Activated CD4-positive, alpha-beta memory T cell treated with anti-CD3 and anti-CD28 coated beads for 36 hours (primary cell): ENCODE measurements at regions not wholly inside any gene's neighbourhood (a gene's known extent, or its start where the extent isn't known, plus 50 kb on each side); places are given as distances from the start of the nearest gene placed in this dataset.

Experiments used
- CTCF ChIA-PET: fragments of 350-600 bp; sonication (Branson Sonifier 250); formaldehyde crosslinking; loops from one replicate; lab custom pipeline; 2021; ENCODE audit warnings: antibody characterized with exemption, inconsistent platforms; lab: Charles Lee
- POLR2A ChIA-PET: fragments of 350-600 bp; sonication (Branson Sonifier 250); formaldehyde crosslinking; loops from one replicate; lab custom pipeline; 2021; ENCODE audit warnings: antibody characterized with exemption; lab: Charles Lee
- DNase-seq: peaks from one replicate; pipeline ENCODE4 v3.0.0-alpha.2; 2020
- H3K27ac Mint-ChIP-seq: one replicate; pipeline ENCODE4 v1.8.0; 2021; ENCODE audit warnings: mixed read lengths
- H3K27me3 Mint-ChIP-seq: one replicate; pipeline ENCODE4 v1.8.0; 2021; ENCODE audit warnings: mixed read lengths
- H3K36me3 Mint-ChIP-seq: one replicate; pipeline ENCODE4 v1.8.0; 2021; ENCODE audit warnings: mixed read lengths
- H3K4me1 Mint-ChIP-seq: one replicate; pipeline ENCODE4 v1.8.0; 2021; ENCODE audit warnings: low read depth, mixed read lengths
- H3K4me3 Mint-ChIP-seq: one replicate; pipeline ENCODE4 v1.8.0; 2021; ENCODE audit warnings: mild to moderate bottlenecking, mixed read lengths
- H3K9me3 Mint-ChIP-seq: one replicate; pipeline ENCODE4 v1.8.0; 2021; ENCODE audit warnings: mixed read lengths
- intact Hi-C: fragments of 100-400 bp; cut with micrococcal nuclease; formaldehyde crosslinking; loops from one replicate; pipeline ENCODE4 v1.15.1; 2023

GRCh38 chr5:103422756-103423155, 139.8 kb downstream of the NUDT12 start:
- POLR2A ChIA-PET = no interaction called here
- intact Hi-C loops = no loop called here
- no peak overlapping the region for H3K4me3 Mint-ChIP-seq
- CTCF ChIA-PET = no interaction called here
- peaks cover 15% of the 10 kb centered on the region for H3K27me3 Mint-ChIP-seq
- H3K4me1 Mint-ChIP-seq = no peaks in the 10 kb centered on the region
- no peak for DNase-seq
- no peaks in the 10 kb centered on the region for H3K9me3 Mint-ChIP-seq
- H3K36me3 Mint-ChIP-seq = no peaks in the 10 kb centered on the region
- H3K27ac Mint-ChIP-seq = no peak overlapping the region

GRCh38 chr5:103414604-103415003, 148.0 kb downstream of the NUDT12 start:
- Mint-ChIP-seq H3K4me3 (no peak overlapping the region), H3K4me1 (no peaks in the 10 kb centered on the region), H3K9me3 (no peaks in the 10 kb centered on the region), H3K27ac (no peak overlapping the region), H3K27me3 (peaks cover 19% of the 10 kb centered on the region), H3K36me3 (no peaks in the 10 kb centered on the region)
- intact Hi-C loops = no loop called here
- DNase-seq = no peak
- ChIA-PET POLR2A (no interaction called here), CTCF (no interaction called here)

GRCh38 chr5:103411711-103412110, 150.9 kb downstream of the NUDT12 start:
- Mint-ChIP-seq H3K9me3 (no peaks in the 10 kb centered on the region), H3K4me1 (no peaks in the 10 kb centered on the region), H3K27ac (no peak overlapping the region), H3K36me3 (no peaks in the 10 kb centered on the region), H3K4me3 (no peak overlapping the region), H3K27me3 (peaks cover 13% of the 10 kb centered on the region)
- intact Hi-C loops = no loop called here
- DNase-seq = no peak
- ChIA-PET POLR2A (no interaction called here), CTCF (no interaction called here)

- H3K27ac Mint-ChIP-seq = no peak overlapping the region
- DNase-seq = no peak
- no peaks in the 10 kb centered on the region for H3K4me1 Mint-ChIP-seq
- H3K4me3 Mint-ChIP-seq = no peak overlapping the region
- H3K36me3 Mint-ChIP-seq = no peaks in the 10 kb centered on the region
- intact Hi-C loops = no loop called here
- ChIA-PET POLR2A (no interaction called here), CTCF (no interaction called here)
- peaks cover 8% of the 10 kb centered on the region for H3K27me3 Mint-ChIP-seq
- no peaks in the 10 kb centered on the region for H3K9me3 Mint-ChIP-seq
Observed at GRCh38 chr5:103410172-103410571, 151.6 kb downstream of the MACIR start.

GRCh38 chr5:103409013-103409670, 150.6 kb downstream of the MACIR start:
- Mint-ChIP-seq H3K4me1 (no peaks in the 10 kb centered on the region), H3K4me3 (no peak overlapping the region), H3K27ac (no peak overlapping the region), H3K9me3 (no peaks in the 10 kb centered on the region), H3K36me3 (no peaks in the 10 kb centered on the region), H3K27me3 (peaks cover 8% of the 10 kb centered on the region)
- intact Hi-C loops = no loop called here
- POLR2A ChIA-PET = no interaction called here
- no peak for DNase-seq
- CTCF ChIA-PET = no interaction called here

- Mint-ChIP-seq H3K9me3 (no peaks in the 10 kb centered on the region), H3K27me3 (peaks cover 10% of the 10 kb centered on the region), H3K36me3 (no peaks in the 10 kb centered on the region), H3K27ac (no peak overlapping the region), H3K4me3 (no peak overlapping the region), H3K4me1 (no peaks in the 10 kb centered on the region)
- ChIA-PET CTCF (no interaction called here), POLR2A (no interaction called here)
- intact Hi-C loops = no loop called here
- DNase-seq = no peak
Observed at GRCh38 chr5:103408408-103408807, 149.8 kb downstream of the MACIR start.

GRCh38 chr5:103407402-103407801, 148.8 kb downstream of the MACIR start:
- Mint-ChIP-seq H3K36me3 (no peaks in the 10 kb centered on the region), H3K4me3 (no peak overlapping the region), H3K27me3 (peaks cover 12% of the 10 kb centered on the region), H3K9me3 (no peaks in the 10 kb centered on the region), H3K27ac (no peak overlapping the region), H3K4me1 (no peaks in the 10 kb centered on the region)
- CTCF ChIA-PET = interaction anchor here (0.9 kb wide), 1 partner anchor 68 kb away, joined by 3 read pairs; no protein-coding TSS in a partner anchor
- POLR2A ChIA-PET = no interaction called here
- DNase-seq = no peak
- intact Hi-C loops = no loop called here

GRCh38 chr5:103404483-103404882, 145.9 kb downstream of the MACIR start:
- no peak overlapping the region for H3K4me3 Mint-ChIP-seq

GRCh38 chr5:103402851-103403250, 144.3 kb downstream of the MACIR start:
- Mint-ChIP-seq H3K9me3 (no peaks in the 10 kb centered on the region), H3K36me3 (no peaks in the 10 kb centered on the region), H3K27me3 (peaks cover 8% of the 10 kb centered on the region), H3K4me1 (no peaks in the 10 kb centered on the region), H3K27ac (no peak overlapping the region), H3K4me3 (no peak overlapping the region)
- ChIA-PET CTCF (no interaction called here), POLR2A (no interaction called here)
- no peak for DNase-seq
- intact Hi-C loops = no loop called here

More at GRCh38 chr5:103404483-103404882, 145.9 kb downstream of the MACIR start:
- ChIA-PET POLR2A (no interaction called here), CTCF (no interaction called here)
- peaks cover 7% of the 10 kb centered on the region for H3K27me3 Mint-ChIP-seq
- no peaks in the 10 kb centered on the region for H3K9me3 Mint-ChIP-seq
- no peak for DNase-seq
- no peak overlapping the region for H3K27ac Mint-ChIP-seq
- no peaks in the 10 kb centered on the region for H3K36me3 Mint-ChIP-seq
- intact Hi-C loops = no loop called here
- no peaks in the 10 kb centered on the region for H3K4me1 Mint-ChIP-seq

GRCh38 chr5:103397739-103398581, 139.4 kb downstream of the MACIR start:
- intact Hi-C loops = no loop called here
- ChIA-PET CTCF (no interaction called here), POLR2A (no interaction called here)
- DNase-seq = no peak
- H3K9me3 Mint-ChIP-seq = no peaks in the 10 kb centered on the region
- H3K27me3 Mint-ChIP-seq = peaks cover 7% of the 10 kb centered on the region
- H3K27ac Mint-ChIP-seq = no peak overlapping the region
- H3K4me3 Mint-ChIP-seq = no peak overlapping the region
- no peaks in the 10 kb centered on the region for H3K36me3 Mint-ChIP-seq
- no peaks in the 10 kb centered on the region for H3K4me1 Mint-ChIP-seq

GRCh38 chr5:103394676-103395075, 136.1 kb downstream of the MACIR start:
- Mint-ChIP-seq H3K36me3 (no peaks in the 10 kb centered on the region), H3K9me3 (no peaks in the 10 kb centered on the region), H3K27ac (no peak overlapping the region), H3K4me3 (no peak overlapping the region), H3K4me1 (no peaks in the 10 kb centered on the region), H3K27me3 (peaks cover 9% of the 10 kb centered on the region)
- CTCF ChIA-PET = no interaction called here
- DNase-seq = no peak
- POLR2A ChIA-PET = no interaction called here
- intact Hi-C loops = no loop called here

GRCh38 chr5:103393101-103393754, 134.7 kb downstream of the MACIR start:
- no peaks in the 10 kb centered on the region for H3K9me3 Mint-ChIP-seq
- ChIA-PET CTCF (interaction anchor here (0.8 kb wide), 1 partner anchor 83 kb away, joined by 3 read pairs; no protein-coding TSS in a partner anchor), POLR2A (no interaction called here)
- no peak overlapping the region for H3K27ac Mint-ChIP-seq
- H3K4me3 Mint-ChIP-seq = no peak overlapping the region
- intact Hi-C loops = no loop called here
- no peaks in the 10 kb centered on the region for H3K36me3 Mint-ChIP-seq
- peaks cover 9% of the 10 kb centered on the region for H3K27me3 Mint-ChIP-seq
- DNase-seq = no peak
- H3K4me1 Mint-ChIP-seq = no peaks in the 10 kb centered on the region
